ENCODE measurements at regions not wholly inside any gene's neighbourhood (a gene's known extent, or its start where the extent isn't known, plus 50 kb on each side); places are given as distances from the start of the nearest gene placed in this dataset.

- FAIRE-seq = no peak
These were observed 92.6 kb upstream of the ARRDC4 start for GRCh38 chr15:97867870-97868269.

- FAIRE-seq = no peak
These were observed 91.5 kb upstream of the ARRDC4 start for GRCh38 chr15:97868981-97869380.

- no peak for FAIRE-seq
These were observed 89.7 kb upstream of the ARRDC4 start for GRCh38 chr15:97870771-97871170.

GRCh38 chr15:97874139-97874538, 86.4 kb upstream of the ARRDC4 start:
- no peak for FAIRE-seq

DNA sequence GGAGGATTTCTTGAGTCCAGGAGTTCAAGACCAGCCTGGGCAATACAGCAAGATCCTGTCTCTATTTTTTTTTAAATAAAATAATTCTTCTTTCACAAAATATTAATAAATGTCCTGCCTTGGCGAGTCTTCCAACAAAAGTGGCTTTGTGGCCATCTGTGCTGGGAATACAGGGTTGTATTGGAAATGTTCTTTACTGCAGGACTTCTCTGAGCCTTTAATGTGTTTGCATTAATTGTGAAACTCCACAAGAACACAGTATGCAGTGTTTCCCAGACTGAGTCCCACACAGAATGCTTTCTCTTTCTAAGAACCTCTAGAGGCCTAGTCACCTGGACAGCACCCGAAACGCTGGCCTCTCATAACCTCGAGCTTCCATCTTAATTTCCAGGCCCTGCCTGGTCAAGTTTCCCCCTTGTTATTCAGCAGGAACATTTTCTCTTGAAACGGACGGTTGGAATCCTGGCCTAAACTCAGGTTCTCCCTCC, 85.4 kb upstream of the ARRDC4 start:
- no peak for FAIRE-seq

GRCh38 chr15:97875513-97876280, 84.8 kb upstream of the ARRDC4 start:
- FAIRE-seq = no peak

DNA sequence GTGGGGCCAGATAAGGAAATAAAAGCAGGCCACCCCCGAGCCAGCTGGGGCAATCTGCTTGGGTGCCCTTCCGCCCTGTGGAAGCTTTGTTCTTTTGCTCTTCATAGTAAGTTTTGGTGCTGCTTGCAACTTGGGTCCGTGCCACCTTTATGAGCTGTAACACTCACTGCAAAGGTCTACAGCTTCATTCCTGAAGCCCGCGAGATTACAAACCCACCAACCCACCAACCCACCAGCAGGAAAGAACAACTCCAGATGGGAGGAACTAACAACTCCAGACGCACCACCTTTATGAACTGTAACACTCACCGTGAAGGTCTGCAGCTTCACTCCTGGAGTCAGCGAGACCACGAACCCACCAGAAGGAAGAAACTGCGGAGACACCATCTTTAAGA, 84.2 kb upstream of the ARRDC4 start:
- FAIRE-seq = no peak

- no peak for FAIRE-seq
These were observed 79.0 kb upstream of the ARRDC4 start for GRCh38 chr15:97881346-97881965.

DNA sequence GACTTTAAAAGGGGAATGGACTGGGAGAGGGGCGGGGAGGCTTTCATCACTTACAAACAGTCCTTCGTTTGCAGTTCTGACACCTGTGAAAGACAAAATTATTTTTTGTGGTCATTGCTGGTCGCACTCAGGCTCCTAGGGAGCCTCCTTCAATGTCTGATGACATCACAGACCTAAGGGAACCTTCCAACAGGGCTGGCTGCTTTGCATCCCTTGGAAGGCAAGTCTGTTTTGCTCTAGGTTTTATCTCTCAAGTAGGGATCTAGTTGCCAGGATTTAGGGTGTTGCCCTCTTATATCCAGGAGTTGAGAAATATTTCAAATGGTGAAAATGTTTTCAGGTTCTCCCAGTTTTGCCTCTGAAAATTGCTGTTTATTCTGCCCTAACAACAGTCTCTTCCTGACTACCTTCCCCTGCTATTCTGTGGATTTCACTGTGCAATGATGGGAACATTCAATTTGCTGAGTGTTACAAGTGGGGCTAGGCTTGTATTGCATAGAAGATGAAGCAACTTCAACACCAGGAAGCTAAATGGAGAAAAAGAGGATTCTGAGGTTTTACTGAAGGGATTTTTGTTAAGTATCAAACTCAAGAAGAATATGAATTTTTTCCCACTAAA, 75.9 kb upstream of the ARRDC4 start:
- FAIRE-seq = no peak

- FAIRE-seq = no peak
These were observed 70.2 kb upstream of the ARRDC4 start for GRCh38 chr15:97890307-97890706.

- FAIRE-seq = no peak
These were observed 68.2 kb upstream of the ARRDC4 start for GRCh38 chr15:97892167-97892938.

DNA sequence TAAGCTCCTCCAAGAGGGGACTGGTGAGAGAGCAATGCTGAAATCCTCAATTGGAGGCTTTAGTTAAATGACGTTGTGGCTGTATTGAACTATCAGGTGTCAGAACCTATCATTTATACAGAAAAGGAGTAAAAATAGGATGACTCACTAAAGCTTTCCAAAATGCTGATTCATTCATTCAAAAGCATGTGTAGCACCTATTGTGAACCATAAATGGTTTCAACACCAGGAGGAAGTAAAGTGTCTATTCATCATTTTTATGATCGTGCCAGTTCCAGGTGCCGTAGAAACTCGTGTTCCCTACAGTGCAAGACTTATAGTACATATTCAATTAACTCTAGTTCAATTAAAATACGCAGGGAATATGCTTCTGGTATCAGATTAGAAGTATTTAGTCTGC, 66.5 kb upstream of the ARRDC4 start:
- no peak for FAIRE-seq

GRCh38 chr15:97899981-97900380, 60.5 kb upstream of the ARRDC4 start:
- FAIRE-seq = no peak

GRCh38 chr15:97902140-97902780, 58.2 kb upstream of the ARRDC4 start:
- FAIRE-seq = no peak

DNA sequence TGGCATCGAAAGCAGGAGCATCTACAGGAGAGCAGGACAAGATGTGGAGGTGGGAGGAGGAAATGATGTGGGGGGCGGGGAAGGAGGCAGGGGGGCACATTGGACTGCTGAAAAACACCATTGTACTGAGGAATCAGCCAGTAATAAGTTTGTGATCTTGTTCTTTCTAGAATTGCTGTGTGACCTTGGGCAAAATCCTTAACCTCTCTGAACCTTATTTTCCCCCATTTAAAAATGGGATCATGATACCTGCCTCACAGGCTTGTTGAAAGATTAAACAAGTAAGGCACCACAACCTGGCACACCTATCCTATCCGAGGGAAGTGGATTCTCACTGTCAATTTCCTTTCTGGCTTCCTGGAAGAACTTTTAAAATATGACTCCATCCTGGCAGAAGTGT, 56.9 kb upstream of the ARRDC4 start:
- FAIRE-seq = no peak

- FAIRE-seq = no peak
These were observed 56.4 kb upstream of the ARRDC4 start for GRCh38 chr15:97903971-97904572.

GRCh38 chr15:97909291-97909891, 51.1 kb upstream of the ARRDC4 start:
- peak; percentile 79 for FAIRE-seq

Measured in islet of Langerhans (tissue), 1 donor.